ENCODE measurements at regions not wholly inside any gene's neighbourhood (a gene's known extent, or its start where the extent isn't known, plus 50 kb on each side); places are given as distances from the start of the nearest gene placed in this dataset.

- no peak for TF ChIP-seq CTCF (IDR thresholded peaks at IDR 0.05; ENCODE audit: insufficient read depth, low read length, poor library complexity, severe bottlenecking)
- no peak for TF ChIP-seq EZH2phosphoT487 (conservative IDR thresholded peaks at IDR 0.05; ENCODE audit: low read length)
Observed at GRCh38 chr1:38696371-38696770, 163.2 kb downstream of the RRAGC start.
